Spinal cord (tissue), 9 donors: ENCODE measurements at regions not wholly inside any gene's neighbourhood (a gene's known extent, or its start where the extent isn't known, plus 50 kb on each side); places are given as distances from the start of the nearest gene placed in this dataset.

Source experiments
- DNase-seq, 6 donors: peaks; one replicate each; pipeline versions ENCODE4 v3.0.0 to v3.0.0-alpha.2; 2013 to 2015; ENCODE audit warnings: low spot score in 6 of 6, low read depth in 4 of 6
- H3K27ac ChIP-seq: one replicate; pipeline ENCODE4 v1.5.1; 2013; ENCODE audit warnings: low read depth, low read length, control low read depth
- H3K27me3 ChIP-seq: one replicate; pipeline ENCODE4 v1.6.1; 2013; ENCODE audit warnings: low read length; ENCODE audit not compliant: control insufficient read depth, insufficient read depth
- H3K36me3 ChIP-seq: one replicate; pipeline ENCODE4 v1.6.1; 2013; ENCODE audit warnings: low read length; ENCODE audit not compliant: control insufficient read depth, insufficient read depth
- H3K4me1 ChIP-seq: one replicate; pipeline ENCODE4 v1.6.1; 2013; ENCODE audit warnings: low read length; ENCODE audit not compliant: control insufficient read depth, insufficient read depth
- H3K4me3 ChIP-seq: one replicate; pipeline ENCODE4 v1.5.1; 2013; ENCODE audit warnings: low read depth, low read length, control low read depth
- H3K9me3 ChIP-seq: one replicate; pipeline ENCODE4 v1.6.1; 2013; ENCODE audit warnings: low read length; ENCODE audit not compliant: control insufficient read depth, insufficient read depth
- WGBS: methylation state at CpG from one replicate; pipeline ENCODE4 v1.1.5; 2013; ENCODE audit warnings: missing lambda C conversion rate; ENCODE audit not compliant: insufficient coverage; 5-methylcytosine and 5-hydroxymethylcytosine counted together
- donor health status: healthy.

DNA sequence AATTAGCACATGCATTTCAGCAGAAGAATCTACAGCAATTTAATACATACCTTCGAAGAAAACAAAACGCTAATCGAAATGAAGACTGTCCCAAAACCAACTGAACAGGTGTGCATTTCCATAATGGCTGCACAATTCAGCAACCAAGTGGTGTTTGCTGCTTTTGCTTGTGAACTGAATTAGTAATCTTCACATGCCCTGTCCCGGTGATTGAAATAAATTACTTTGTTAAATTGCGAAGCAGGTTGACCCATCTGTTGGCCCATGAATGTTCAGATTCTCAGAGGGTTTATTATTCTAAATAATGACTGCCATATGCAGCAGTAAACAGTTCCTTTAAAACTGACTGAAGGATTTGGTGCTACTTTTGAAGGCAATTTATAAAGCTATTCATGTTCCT lies 445.2 kb upstream of the NFE2L3 start:
- Histone ChIP-seq H3K4me1 (no peaks in the 10 kb centered on the region), H3K9me3 (no peaks in the 10 kb centered on the region), H3K4me3 (no peak overlapping the region), H3K27me3 (no peaks in the 10 kb centered on the region), H3K27ac (no peak overlapping the region), H3K36me3 (no peaks in the 10 kb centered on the region)
- DNase-seq = peak in 2 of 6 donors; percentile 44 to 55
- 70% methylated on average over 3 of the region's 5 CpGs for WGBS

DNA sequence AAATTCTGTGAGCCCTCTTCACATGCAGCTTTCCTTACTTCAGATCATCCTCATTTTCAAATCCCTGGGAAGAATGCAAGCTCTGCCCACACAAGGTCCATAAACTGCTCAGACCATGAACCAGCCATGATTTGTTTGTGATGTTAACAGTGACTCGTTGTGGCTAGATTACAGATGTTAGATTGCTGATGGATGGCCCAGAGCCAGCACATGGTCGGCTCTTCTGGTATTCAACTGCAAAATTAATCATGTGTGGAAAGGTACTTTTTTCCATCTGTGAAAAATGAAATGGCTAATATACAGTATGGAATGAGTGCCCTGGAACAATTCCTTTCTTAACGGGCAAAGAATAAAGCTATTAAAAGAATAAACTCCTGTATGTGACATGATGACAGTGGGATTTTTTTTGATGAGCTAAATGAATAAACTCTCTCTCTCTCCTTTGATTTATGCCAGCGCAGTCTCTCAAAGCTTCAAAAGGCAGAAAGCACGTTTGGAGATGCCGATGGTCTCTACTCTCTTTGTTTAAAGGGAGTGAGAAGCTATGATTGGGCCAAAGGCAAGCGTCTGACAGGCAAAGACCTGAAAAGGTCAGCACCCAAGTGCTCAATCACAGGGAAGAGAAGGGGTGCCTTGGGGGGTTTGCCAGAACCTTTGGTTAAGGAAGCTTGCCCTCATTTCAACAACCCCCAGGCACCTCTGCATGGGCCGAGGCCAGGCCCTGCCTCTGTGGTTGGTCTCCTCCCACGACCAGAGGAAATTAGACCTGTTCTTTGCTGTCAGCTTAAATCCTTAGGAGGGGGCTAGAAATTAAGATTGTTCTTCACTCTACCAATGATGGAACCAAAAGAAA lies 444.0 kb upstream of the NFE2L3 start:
- 23% methylated on average over 5 of the region's 9 CpGs for WGBS
- no peaks in the 10 kb centered on the region for H3K4me1 ChIP-seq
- peak in 1 of 6 donors; percentile 78 for DNase-seq

DNA sequence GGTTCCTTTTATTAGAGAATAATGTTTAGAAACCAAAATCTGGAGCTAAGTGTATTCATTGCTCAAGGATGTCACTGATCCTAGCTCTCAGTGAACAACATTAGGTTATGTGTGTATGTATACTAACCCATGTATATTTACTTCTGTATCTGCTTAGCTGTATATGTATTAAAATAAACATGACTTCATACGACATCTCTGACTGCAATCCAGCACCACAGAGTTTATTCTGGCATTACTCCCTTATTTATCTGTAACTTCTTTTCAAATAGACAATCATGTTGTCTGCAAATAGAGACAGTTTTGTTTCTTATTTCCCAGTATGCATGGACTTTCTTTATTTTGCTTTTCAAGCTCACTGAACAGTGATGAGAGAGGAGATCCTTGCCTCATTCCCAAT lies 441.0 kb upstream of the NFE2L3 start:
- Histone ChIP-seq H3K9me3 (no peaks in the 10 kb centered on the region), H3K4me1 (no peaks in the 10 kb centered on the region), H3K36me3 (no peaks in the 10 kb centered on the region), H3K27ac (no peak overlapping the region), H3K4me3 (no peak overlapping the region), H3K27me3 (no peaks in the 10 kb centered on the region)
- no CpG with 5 or more reads among the region's 1 CpG for WGBS
- no peak for DNase-seq

More for the DNA sequence above, 444.0 kb upstream of the NFE2L3 start:
- Histone ChIP-seq H3K27me3 (no peaks in the 10 kb centered on the region), H3K9me3 (no peaks in the 10 kb centered on the region), H3K4me3 (no peak overlapping the region), H3K36me3 (no peaks in the 10 kb centered on the region), H3K27ac (no peak overlapping the region)

DNA sequence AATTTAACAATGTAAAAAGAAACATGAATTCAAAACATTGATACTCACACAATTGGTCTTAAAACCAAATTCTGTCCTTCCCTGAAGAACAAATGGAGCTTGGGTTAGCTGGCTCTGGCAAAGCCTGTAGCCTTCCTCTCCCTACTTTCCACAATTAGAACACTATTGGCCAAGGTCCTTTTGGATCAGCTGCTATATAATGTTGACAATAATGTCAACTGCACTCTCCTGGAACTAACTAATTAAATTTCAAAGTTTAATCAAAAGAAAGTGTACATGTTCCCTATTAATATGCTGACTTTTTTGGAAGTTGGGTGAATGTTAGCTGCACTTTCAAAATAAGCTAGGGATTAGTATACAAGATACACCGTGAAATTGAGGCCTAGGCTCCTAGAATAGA lies 440.1 kb upstream of the NFE2L3 start:
- no peaks in the 10 kb centered on the region for H3K27me3 ChIP-seq
- DNase-seq = no peak
- H3K9me3 ChIP-seq = no peaks in the 10 kb centered on the region
- no peak overlapping the region for H3K27ac ChIP-seq
- no peaks in the 10 kb centered on the region for H3K36me3 ChIP-seq
- no peak overlapping the region for H3K4me3 ChIP-seq
- no peaks in the 10 kb centered on the region for H3K4me1 ChIP-seq
- whole genome bisulfite sequencing = no CpG with 5 or more reads among the region's 1 CpG

DNA sequence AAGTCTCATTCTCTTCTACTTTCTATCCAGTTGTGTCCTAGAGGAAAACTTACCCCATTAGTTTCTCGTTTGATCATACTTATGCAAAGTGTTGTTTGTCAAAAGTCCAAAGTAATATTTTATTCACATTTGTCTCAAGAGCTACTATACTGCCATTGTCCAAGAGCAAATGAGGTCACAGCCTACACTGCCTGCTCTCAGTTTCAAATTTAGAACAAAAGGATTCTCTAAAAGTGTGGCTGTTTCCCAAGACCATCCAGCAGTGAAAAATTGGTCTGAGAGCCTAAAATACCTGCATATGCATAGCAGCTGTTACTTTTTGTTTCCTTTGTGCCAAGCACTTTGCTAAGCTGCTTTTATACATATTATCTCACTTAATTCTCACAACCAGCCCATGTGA lies 439.5 kb upstream of the NFE2L3 start:
- H3K9me3 ChIP-seq = no peaks in the 10 kb centered on the region
- no CpG with 5 or more reads among the region's 1 CpG for WGBS
- no peak overlapping the region for H3K4me3 ChIP-seq
- no peaks in the 10 kb centered on the region for H3K27me3 ChIP-seq
- no peak for DNase-seq
- H3K36me3 ChIP-seq = no peaks in the 10 kb centered on the region
- H3K4me1 ChIP-seq = no peaks in the 10 kb centered on the region
- no peak overlapping the region for H3K27ac ChIP-seq

DNA sequence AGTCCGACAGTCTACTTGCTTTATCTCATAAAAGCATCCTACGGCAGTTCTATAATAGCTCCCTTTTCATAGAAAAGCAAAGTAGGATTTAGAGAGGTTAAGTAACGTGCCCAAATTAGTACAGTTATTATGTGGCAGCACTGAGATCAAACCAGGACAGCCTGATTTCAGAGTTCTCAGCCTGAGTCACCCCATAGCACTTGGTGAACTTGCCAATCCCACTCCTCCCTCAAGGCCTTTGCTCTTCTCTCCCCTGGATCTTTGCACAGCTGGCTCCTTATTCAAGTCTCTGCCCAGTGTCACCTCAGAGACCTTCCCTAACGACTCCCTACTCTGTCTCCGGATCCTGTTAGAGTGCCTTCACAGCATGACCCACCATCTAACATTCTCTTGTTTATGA lies 438.0 kb upstream of the NFE2L3 start:
- DNase-seq = no peak
- Histone ChIP-seq H3K4me3 (no peak overlapping the region), H3K36me3 (no peaks in the 10 kb centered on the region), H3K27ac (no peak overlapping the region), H3K27me3 (no peaks in the 10 kb centered on the region), H3K4me1 (no peaks in the 10 kb centered on the region), H3K9me3 (no peaks in the 10 kb centered on the region)
- 0% methylated on average over 1 of the region's 5 CpGs for WGBS

DNA sequence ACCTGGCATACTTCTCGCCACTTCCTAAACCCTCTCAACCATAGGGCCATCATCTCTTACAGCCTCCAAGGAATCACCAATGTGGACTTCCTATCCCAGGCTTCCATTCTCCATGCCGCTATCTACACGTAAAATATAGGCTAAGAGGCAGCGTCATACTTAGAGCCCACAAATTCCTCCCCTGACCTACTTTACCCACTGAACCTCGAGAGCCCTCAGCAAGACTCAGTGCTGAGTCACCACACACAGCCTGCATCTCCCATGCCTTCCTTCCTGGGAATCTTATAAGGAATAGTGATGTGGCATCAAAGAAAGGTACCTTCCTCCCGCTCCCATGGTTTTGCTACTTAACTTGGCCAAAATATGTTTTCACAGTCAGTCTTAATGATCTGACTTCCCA lies 435.6 kb upstream of the NFE2L3 start:
- Histone ChIP-seq H3K4me3 (no peak overlapping the region), H3K36me3 (no peaks in the 10 kb centered on the region), H3K27ac (no peak overlapping the region), H3K9me3 (no peaks in the 10 kb centered on the region), H3K4me1 (no peaks in the 10 kb centered on the region), H3K27me3 (no peaks in the 10 kb centered on the region)
- DNase-seq = no peak
- WGBS = 100% methylated on average over 3 of the region's 6 CpGs

DNA sequence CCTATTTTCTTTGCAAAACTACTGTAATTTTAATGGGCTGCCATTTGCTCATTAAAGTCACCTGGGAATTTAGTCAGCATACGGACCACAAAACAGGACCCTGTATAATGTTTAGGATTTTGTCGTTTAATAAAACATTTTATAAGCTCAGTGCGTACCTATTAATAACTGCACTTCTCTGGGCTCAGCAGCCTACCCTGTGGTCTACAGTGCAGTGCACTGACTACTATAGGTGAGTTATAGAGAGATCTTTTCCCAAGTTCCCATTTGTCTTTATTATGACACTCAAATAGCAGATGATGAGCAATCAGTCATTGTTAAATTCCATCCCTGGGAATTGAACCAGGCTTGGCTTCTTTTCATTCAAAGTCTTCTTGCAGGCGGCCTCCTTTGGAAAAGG lies 433.4 kb upstream of the NFE2L3 start:
- Histone ChIP-seq H3K36me3 (no peaks in the 10 kb centered on the region), H3K9me3 (no peaks in the 10 kb centered on the region), H3K27me3 (no peaks in the 10 kb centered on the region), H3K4me1 (no peaks in the 10 kb centered on the region), H3K4me3 (no peak overlapping the region), H3K27ac (no peak overlapping the region)
- WGBS = no CpG with 5 or more reads among the region's 4 CpGs
- peak in 1 of 6 donors; percentile 58 for DNase-seq

DNA sequence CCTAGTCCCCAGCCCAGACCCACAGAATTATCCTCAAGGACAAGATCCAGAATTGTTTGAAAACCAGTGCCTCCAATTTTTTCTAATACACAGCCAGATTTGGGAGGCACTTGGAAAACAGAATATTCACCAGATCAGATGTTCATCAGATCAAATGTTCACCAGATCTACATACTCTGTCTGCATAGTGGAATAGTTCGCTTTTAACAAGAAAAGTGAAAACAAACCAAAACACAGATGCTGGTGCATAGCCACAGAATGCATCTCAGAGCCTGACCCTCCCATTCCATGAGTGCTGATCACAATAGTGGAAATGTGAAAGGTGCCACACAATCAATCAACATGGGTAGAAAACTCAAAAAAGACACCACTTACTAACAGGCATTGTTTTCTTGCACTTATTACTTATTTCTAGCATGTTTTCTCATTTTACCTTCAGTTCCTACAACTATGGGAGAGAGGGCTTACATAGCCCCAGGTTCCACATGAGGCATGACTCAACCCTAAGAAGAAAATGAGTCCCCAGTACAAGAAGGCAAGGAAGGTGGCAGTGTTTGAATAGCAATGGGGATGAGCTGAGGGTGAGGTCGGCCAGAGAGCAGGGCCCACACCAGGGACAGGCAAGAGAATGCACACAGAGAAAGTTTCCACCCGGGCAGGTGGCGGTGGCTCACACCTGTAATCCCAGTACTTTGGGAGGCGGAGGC lies 432.7 kb upstream of the NFE2L3 start:
- H3K27ac ChIP-seq = no peak overlapping the region
- 100% methylated on average over 2 of the region's 5 CpGs for WGBS
- H3K4me1 ChIP-seq = no peaks in the 10 kb centered on the region
- no peak overlapping the region for H3K4me3 ChIP-seq
- no peaks in the 10 kb centered on the region for H3K27me3 ChIP-seq
- DNase-seq = no peak
- H3K36me3 ChIP-seq = no peaks in the 10 kb centered on the region
- no peaks in the 10 kb centered on the region for H3K9me3 ChIP-seq

DNA sequence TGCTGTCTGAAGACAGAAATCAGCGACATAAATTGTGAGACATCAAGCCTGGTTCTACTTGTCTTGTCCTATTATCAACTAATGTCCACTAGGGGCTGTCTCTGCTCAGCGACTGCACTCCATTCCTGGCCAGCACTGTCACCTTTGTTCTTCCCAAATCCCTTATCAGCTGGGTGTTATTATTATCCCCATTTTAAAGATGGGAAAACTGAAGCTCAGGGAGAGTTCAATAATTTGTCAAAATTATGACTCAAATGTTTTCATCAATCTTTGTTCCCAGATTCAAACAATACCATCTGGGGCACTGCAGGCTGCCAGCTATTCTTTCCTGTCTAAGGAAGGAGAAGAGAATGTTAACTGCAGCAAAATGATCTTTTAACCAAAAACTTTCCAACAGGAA lies 431.6 kb upstream of the NFE2L3 start:
- Histone ChIP-seq H3K4me1 (no peaks in the 10 kb centered on the region), H3K9me3 (no peaks in the 10 kb centered on the region), H3K27ac (no peak overlapping the region), H3K27me3 (no peaks in the 10 kb centered on the region), H3K4me3 (no peak overlapping the region), H3K36me3 (no peaks in the 10 kb centered on the region)
- peak in 1 of 6 donors; percentile 44 for DNase-seq
- 50% methylated on average over 1 of the region's 2 CpGs for whole genome bisulfite sequencing
